Mesothelial cell of epicardium (in vitro differentiated cells): ENCODE measurements at regions not wholly inside any gene's neighbourhood (a gene's known extent, or its start where the extent isn't known, plus 50 kb on each side); places are given as distances from the start of the nearest gene placed in this dataset.

ENCODE experiments used
- DNase-seq, 2 experiments: peaks; one replicate each; pipeline ENCODE4 v3.0.0; 2021; ENCODE audit warnings: low spot score in 2 of 2; ENCODE audit not compliant: unreplicated experiment in 2 of 2
- H3K27ac Mint-ChIP-seq: 2 replicates; pipeline ENCODE4 v1.8.0; 2021; ENCODE audit warnings: mixed read lengths
- H3K27me3 Mint-ChIP-seq: 2 replicates; pipeline ENCODE4 v1.8.0; 2021; ENCODE audit warnings: low read depth, mixed read lengths
- H3K36me3 Mint-ChIP-seq: 2 replicates; pipeline ENCODE4 v1.8.0; 2021; ENCODE audit warnings: mixed read lengths
- H3K4me1 Mint-ChIP-seq: 2 replicates; pipeline ENCODE4 v1.8.0; 2021; ENCODE audit warnings: mixed read lengths
- H3K4me3 Mint-ChIP-seq: 2 replicates; pipeline ENCODE4 v1.8.0; 2021; ENCODE audit warnings: mild to moderate bottlenecking, moderate library complexity, mixed read lengths
- H3K9me3 Mint-ChIP-seq: 2 replicates; pipeline ENCODE4 v1.8.0; 2021; ENCODE audit warnings: mixed read lengths
- CTCF ChIP-seq: fragments of 200-600 bp; sonication (generic); IDR thresholded peaks from one replicate; pipeline ENCODE4 v1.5.0; 2021; ENCODE audit warnings: antibody characterized with exemption; ENCODE audit not compliant: unreplicated experiment

DNA sequence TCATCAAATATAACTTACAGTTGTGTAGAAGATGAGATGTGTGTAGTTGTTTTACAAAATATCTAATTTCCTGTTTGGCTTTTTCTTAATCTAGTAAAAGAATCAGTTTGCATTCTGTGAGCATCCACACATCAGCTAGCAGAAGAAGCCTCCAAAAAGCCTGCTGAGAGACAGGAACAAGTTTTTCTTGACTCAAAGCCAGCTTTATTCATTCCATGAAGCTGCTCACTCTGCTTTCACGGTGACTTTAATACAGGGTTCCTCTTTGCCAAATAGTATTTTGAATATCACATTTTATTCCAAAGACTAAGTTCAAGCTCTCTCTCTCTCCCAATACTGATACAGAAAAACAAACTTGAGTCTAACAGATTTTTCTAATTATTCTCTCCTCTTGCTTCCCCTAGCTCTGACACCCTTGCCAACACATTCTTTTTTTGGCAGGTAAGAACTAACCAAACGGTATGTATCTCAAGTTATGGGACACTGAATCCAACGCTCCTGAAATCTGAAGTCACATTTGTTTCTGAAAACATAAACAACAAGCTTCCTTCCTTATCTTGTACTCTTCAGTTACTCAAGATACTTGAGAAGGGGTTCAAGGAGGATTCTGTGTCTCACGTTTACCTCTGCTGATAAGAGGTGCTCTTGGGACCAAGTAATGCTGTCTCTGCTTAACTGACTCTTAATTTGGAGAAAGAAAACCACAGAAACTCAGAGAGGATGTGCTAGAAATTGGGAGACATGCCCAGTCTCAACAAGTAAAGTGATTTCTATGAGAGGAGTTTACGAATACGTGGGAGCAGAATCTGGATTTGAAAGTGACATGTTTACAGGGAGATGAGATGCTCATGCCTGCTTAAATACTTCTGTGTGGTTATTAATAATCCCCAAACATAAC is 184.2 kb upstream of the SPTLC3 start:
- Mint-ChIP-seq H3K36me3 (no peaks in the 10 kb centered on the region), H3K9me3 (no peaks in the 10 kb centered on the region), H3K4me3 (no peak overlapping the region), H3K27ac (peak overlapping the region; percentile 3), H3K27me3 (peaks cover 4% of the 10 kb centered on the region), H3K4me1 (peaks cover 27% of the 10 kb centered on the region)
- no peak for TF ChIP-seq CTCF
- DNase-seq, result no peak

DNA sequence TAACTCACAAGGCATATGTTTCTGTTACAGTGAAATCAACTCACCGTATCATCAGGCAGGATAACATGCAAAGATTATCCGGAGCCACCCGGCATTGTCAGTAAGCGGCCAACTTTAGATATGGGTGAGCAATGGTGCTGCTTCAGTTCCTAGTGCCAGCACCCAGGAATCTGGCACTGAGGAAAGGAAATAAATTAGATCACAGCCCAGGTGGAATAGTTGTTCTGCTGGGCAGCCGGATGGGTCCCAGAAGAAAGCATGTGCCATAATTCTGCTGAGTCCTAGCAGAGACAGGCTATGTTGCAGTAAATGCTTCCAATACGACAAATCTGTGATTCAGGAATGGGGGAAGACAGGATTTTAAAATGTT is 183.6 kb upstream of the SPTLC3 start:
- Mint-ChIP-seq H3K4me3 (no peak overlapping the region), H3K27ac (no peak overlapping the region), H3K36me3 (no peaks in the 10 kb centered on the region), H3K27me3 (peaks cover 4% of the 10 kb centered on the region), H3K4me1 (peaks cover 27% of the 10 kb centered on the region), H3K9me3 (no peaks in the 10 kb centered on the region)
- no peak for DNase-seq
- no peak for TF ChIP-seq CTCF

- no peak for TF ChIP-seq CTCF
- H3K4me1 Mint-ChIP-seq, result peaks cover 17% of the 10 kb centered on the region
- no peak overlapping the region for H3K27ac Mint-ChIP-seq
- no peak for DNase-seq
- no peaks in the 10 kb centered on the region for H3K9me3 Mint-ChIP-seq
- H3K36me3 Mint-ChIP-seq, result no peaks in the 10 kb centered on the region
- H3K4me3 Mint-ChIP-seq, result no peak overlapping the region
- H3K27me3 Mint-ChIP-seq, result peaks cover 13% of the 10 kb centered on the region
Observed at GRCh38 chr20:12827816-12828385, 180.9 kb upstream of the SPTLC3 start.

GRCh38 chr20:12829170-12829569 is 179.6 kb upstream of the SPTLC3 start:
- H3K27me3 Mint-ChIP-seq, result peaks cover 13% of the 10 kb centered on the region
- no peaks in the 10 kb centered on the region for H3K9me3 Mint-ChIP-seq
- no peak for TF ChIP-seq CTCF
- H3K27ac Mint-ChIP-seq, result no peak overlapping the region
- H3K4me1 Mint-ChIP-seq, result peaks cover 20% of the 10 kb centered on the region
- DNase-seq, result no peak
- no peak overlapping the region for H3K4me3 Mint-ChIP-seq
- no peaks in the 10 kb centered on the region for H3K36me3 Mint-ChIP-seq

- Mint-ChIP-seq H3K4me1 (peaks cover 26% of the 10 kb centered on the region), H3K27me3 (peaks cover 9% of the 10 kb centered on the region), H3K36me3 (no peaks in the 10 kb centered on the region), H3K27ac (no peak overlapping the region), H3K9me3 (no peaks in the 10 kb centered on the region), H3K4me3 (no peak overlapping the region)
- no peak for TF ChIP-seq CTCF
- DNase-seq, result no peak
Observed at GRCh38 chr20:12833861-12834260, 174.9 kb upstream of the SPTLC3 start.
